ENCODE measurements at regions not wholly inside any gene's neighbourhood (a gene's known extent, or its start where the extent isn't known, plus 50 kb on each side); places are given as distances from the start of the nearest gene placed in this dataset.

- TF ChIP-seq CTCF (conservative IDR thresholded peaks at IDR 0.05): no peak
- Mint-ChIP-seq H3K9me3 (no peaks in the 10 kb centered on the region), H3K4me1 (ENCODE audit: unreplicated experiment) (peaks cover 15% of the 10 kb centered on the region), H3K36me3 (no peaks in the 10 kb centered on the region), H3K27me3 (peaks cover 3% of the 10 kb centered on the region), H3K27ac (no peak overlapping the region), H3K4me3 (no peak overlapping the region)
- no peak for DNase-seq (ENCODE audit: extremely low spot score, unreplicated experiment)
These were observed 77.4 kb downstream of the SAMD9 start for GRCh38 chr7:93040355-93040754.

GRCh38 chr7:93039786-93040185, 78.0 kb downstream of the SAMD9 start:
- peaks cover 3% of the 10 kb centered on the region for H3K27me3 Mint-ChIP-seq
- H3K9me3 Mint-ChIP-seq: no peaks in the 10 kb centered on the region
- peaks cover 15% of the 10 kb centered on the region for H3K4me1 Mint-ChIP-seq (ENCODE audit: unreplicated experiment)
- H3K36me3 Mint-ChIP-seq: no peaks in the 10 kb centered on the region
- TF ChIP-seq CTCF (conservative IDR thresholded peaks at IDR 0.05): no peak
- H3K27ac Mint-ChIP-seq: no peak overlapping the region
- DNase-seq (ENCODE audit: extremely low spot score, unreplicated experiment): no peak
- H3K4me3 Mint-ChIP-seq: no peak overlapping the region

- peaks cover 10% of the 10 kb centered on the region for H3K4me1 Mint-ChIP-seq (ENCODE audit: unreplicated experiment)
- H3K27me3 Mint-ChIP-seq: peaks cover 3% of the 10 kb centered on the region
- no peak for TF ChIP-seq CTCF (conservative IDR thresholded peaks at IDR 0.05)
- H3K9me3 Mint-ChIP-seq: no peaks in the 10 kb centered on the region
- no peaks in the 10 kb centered on the region for H3K36me3 Mint-ChIP-seq
- no peak overlapping the region for H3K4me3 Mint-ChIP-seq
- no peak for DNase-seq (ENCODE audit: extremely low spot score, unreplicated experiment)
- no peak overlapping the region for H3K27ac Mint-ChIP-seq
These were observed 78.5 kb downstream of the SAMD9 start for GRCh38 chr7:93039282-93039681.

- Mint-ChIP-seq H3K9me3 (no peaks in the 10 kb centered on the region), H3K4me1 (ENCODE audit: unreplicated experiment) (no peaks in the 10 kb centered on the region), H3K27ac (no peak overlapping the region), H3K36me3 (no peaks in the 10 kb centered on the region), H3K27me3 (peaks cover 11% of the 10 kb centered on the region), H3K4me3 (no peak overlapping the region)
- no peak for DNase-seq (ENCODE audit: extremely low spot score, unreplicated experiment)
- no peak for TF ChIP-seq CTCF (conservative IDR thresholded peaks at IDR 0.05)
These were observed 81.0 kb downstream of the SAMD9 start for GRCh38 chr7:93036807-93037206.

- Mint-ChIP-seq H3K4me3 (no peak overlapping the region), H3K4me1 (ENCODE audit: unreplicated experiment) (no peaks in the 10 kb centered on the region), H3K27ac (no peak overlapping the region), H3K27me3 (peaks cover 11% of the 10 kb centered on the region), H3K36me3 (no peaks in the 10 kb centered on the region), H3K9me3 (no peaks in the 10 kb centered on the region)
- no peak for DNase-seq (ENCODE audit: extremely low spot score, unreplicated experiment)
- TF ChIP-seq CTCF (conservative IDR thresholded peaks at IDR 0.05): no peak
These were observed 81.6 kb downstream of the SAMD9 start for GRCh38 chr7:93036149-93036640.

GRCh38 chr7:93031795-93032194, 86.0 kb downstream of the SAMD9 start:
- no peak for TF ChIP-seq CTCF (conservative IDR thresholded peaks at IDR 0.05)
- Mint-ChIP-seq H3K27me3 (peaks cover 11% of the 10 kb centered on the region), H3K4me3 (no peak overlapping the region), H3K36me3 (no peaks in the 10 kb centered on the region), H3K4me1 (ENCODE audit: unreplicated experiment) (no peaks in the 10 kb centered on the region), H3K27ac (no peak overlapping the region), H3K9me3 (peaks cover 11% of the 10 kb centered on the region)
- no peak for DNase-seq (ENCODE audit: extremely low spot score, unreplicated experiment)
